ENCODE measurements at regions not wholly inside any gene's neighbourhood (a gene's known extent, or its start where the extent isn't known, plus 50 kb on each side); places are given as distances from the start of the nearest gene placed in this dataset.

DNA sequence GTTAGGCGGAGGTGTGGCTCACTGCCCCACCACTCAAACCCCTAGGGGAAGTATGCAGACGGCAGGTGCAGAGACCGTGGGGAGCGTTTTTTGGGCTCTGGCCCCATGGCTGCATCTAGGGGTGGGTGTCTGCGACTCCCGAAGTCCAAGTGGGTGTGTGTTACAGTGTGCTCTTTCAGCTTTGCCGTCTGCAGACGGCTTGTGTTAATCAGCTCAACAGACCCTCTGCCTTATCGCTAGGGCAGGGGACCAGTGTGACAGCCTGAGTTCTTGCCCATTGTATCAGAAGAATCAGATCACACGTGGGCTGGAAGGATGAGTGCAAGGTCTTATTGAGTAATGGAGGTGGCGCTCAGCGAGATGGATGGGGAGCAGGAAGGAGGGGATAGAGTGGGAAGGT lies 162.8 kb downstream of the ENC1 start:
- TF ChIP-seq, protein P1, sequence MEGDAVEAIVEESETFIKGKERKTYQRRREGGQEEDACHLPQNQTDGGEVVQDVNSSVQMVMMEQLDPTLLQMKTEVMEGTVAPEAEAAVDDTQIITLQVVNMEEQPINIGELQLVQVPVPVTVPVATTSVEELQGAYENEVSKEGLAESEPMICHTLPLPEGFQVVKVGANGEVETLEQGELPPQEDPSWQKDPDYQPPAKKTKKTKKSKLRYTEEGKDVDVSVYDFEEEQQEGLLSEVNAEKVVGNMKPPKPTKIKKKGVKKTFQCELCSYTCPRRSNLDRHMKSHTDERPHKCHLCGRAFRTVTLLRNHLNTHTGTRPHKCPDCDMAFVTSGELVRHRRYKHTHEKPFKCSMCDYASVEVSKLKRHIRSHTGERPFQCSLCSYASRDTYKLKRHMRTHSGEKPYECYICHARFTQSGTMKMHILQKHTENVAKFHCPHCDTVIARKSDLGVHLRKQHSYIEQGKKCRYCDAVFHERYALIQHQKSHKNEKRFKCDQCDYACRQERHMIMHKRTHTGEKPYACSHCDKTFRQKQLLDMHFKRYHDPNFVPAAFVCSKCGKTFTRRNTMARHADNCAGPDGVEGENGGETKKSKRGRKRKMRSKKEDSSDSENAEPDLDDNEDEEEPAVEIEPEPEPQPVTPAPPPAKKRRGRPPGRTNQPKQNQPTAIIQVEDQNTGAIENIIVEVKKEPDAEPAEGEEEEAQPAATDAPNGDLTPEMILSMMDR (IDR thresholded peaks at IDR 0.05): no peak
- no peak for TF ChIP-seq POLR2A (IDR thresholded peaks at IDR 0.05)

All from uterus (tissue), 2 donors.